MCF 10A (cell line): ENCODE measurements at regions not wholly inside any gene's neighbourhood (a gene's known extent, or its start where the extent isn't known, plus 50 kb on each side); places are given as distances from the start of the nearest gene placed in this dataset.
"Not testable (repeated sequence)": the region's sequence is repeated elsewhere in the genome, so short reads cannot be mapped to it uniquely, and the experiment has no call there.

Source experiments
- BruUV-seq: library from RNA; stranded (reverse); fragments of 400-500 nt; replicated peaks from 2 replicates; lab custom pipeline; 2021; lab: Mats Ljungman, UMichigan
- CTCF ChIA-PET: fragments of 300-600 bp; sonication (Branson Sonifier 250); formaldehyde crosslinking; extraction: SDS; loops from one replicate; lab custom pipeline; 2021; ENCODE audit warnings: antibody characterized with exemption, inconsistent platforms; lab: Yijun Ruan, JAX
- POLR2A ChIA-PET: fragments of 300-600, 350-650 bp; sonication (Branson Sonifier 250); formaldehyde crosslinking; extraction: SDS; loops from one replicate; lab custom pipeline; 2020; ENCODE audit warnings: antibody characterized with exemption, inconsistent platforms; lab: Yijun Ruan, JAX
- DNase-seq: peaks from one replicate; pipeline ENCODE4 v3.0.0-alpha.2; 2018; ENCODE audit not compliant: unreplicated experiment
- H3K27ac Mint-ChIP-seq: one replicate; pipeline ENCODE4 v1.8.0; 2022; ENCODE audit warnings: mild to moderate bottlenecking, low read depth, mixed read lengths; ENCODE audit not compliant: unreplicated experiment
- H3K27me3 Mint-ChIP-seq: one replicate; pipeline ENCODE4 v1.8.0; 2022; ENCODE audit warnings: mixed read lengths; ENCODE audit not compliant: insufficient read depth, unreplicated experiment
- H3K36me3 Mint-ChIP-seq: one replicate; pipeline ENCODE4 v1.8.0; 2022; ENCODE audit warnings: mild to moderate bottlenecking, moderate library complexity, mixed read lengths; ENCODE audit not compliant: insufficient read depth, unreplicated experiment
- H3K4me1 Mint-ChIP-seq: one replicate; pipeline ENCODE4 v1.8.0; 2022; ENCODE audit warnings: mixed read lengths; ENCODE audit not compliant: insufficient read depth, unreplicated experiment
- H3K4me3 Mint-ChIP-seq: one replicate; pipeline ENCODE4 v1.8.0; 2022; ENCODE audit warnings: mild to moderate bottlenecking, moderate library complexity, mixed read lengths; ENCODE audit not compliant: unreplicated experiment
- H3K9me3 Mint-ChIP-seq: one replicate; pipeline ENCODE4 v1.8.0; 2022; ENCODE audit warnings: mixed read lengths; ENCODE audit not compliant: unreplicated experiment
- CTCF ChIP-seq: fragments of 200-600 bp; IDR thresholded peaks from one replicate; pipeline ENCODE4 v1.8.0; 2022; ENCODE audit warnings: antibody characterized with exemption, mild to moderate bottlenecking; ENCODE audit not compliant: unreplicated experiment
- intact Hi-C: fragments of 100-400 bp; cut with micrococcal nuclease; formaldehyde crosslinking; loops from 2 replicates; pipeline ENCODE4 v1.14.1; 2022

DNA sequence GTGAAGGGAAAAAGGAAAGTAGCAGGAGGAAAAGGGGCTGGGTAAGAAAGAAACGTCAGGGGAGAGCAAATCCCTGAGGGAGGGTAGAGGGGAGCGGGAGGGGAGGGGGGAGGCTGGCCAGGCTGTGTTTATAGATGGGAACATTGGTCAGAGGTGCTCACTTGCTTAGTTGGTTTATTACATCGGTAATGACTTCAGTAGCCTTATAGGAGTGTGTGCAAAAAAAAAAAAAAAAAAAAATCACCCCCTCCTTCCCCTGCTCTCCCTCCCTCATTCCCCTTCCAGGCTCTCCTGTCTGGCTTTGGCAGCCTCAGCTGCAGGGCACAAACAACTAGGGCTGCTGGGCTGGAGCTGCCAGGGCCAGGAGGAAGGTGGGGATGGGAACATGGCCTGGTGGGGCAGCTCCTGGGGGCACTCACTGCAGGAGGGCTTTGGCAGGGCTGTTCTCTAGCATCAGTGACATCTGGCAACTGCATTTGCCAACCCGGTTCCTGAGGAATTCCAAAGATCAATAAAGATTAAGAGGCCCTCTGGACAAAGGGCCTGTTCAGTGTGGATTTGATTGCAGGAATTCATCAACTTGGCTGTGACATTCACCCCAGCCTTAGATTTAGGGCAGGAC lies 334.5 kb upstream of the FRG2C start:
- H3K4me1 Mint-ChIP-seq = no peaks in the 10 kb centered on the region
- H3K36me3 Mint-ChIP-seq = no peaks in the 10 kb centered on the region
- TF ChIP-seq CTCF = no peak
- DNase-seq = no peak
- no TSS peak for BruUV-seq
- no peaks in the 10 kb centered on the region for H3K27me3 Mint-ChIP-seq
- ChIA-PET POLR2A (no interaction called here), CTCF (interaction anchor here (0.6 kb wide), 1 partner anchor 72 kb away, joined by 3 read pairs; no protein-coding TSS in a partner anchor)
- no peak overlapping the region for H3K27ac Mint-ChIP-seq
- H3K9me3 Mint-ChIP-seq = peaks cover 22% of the 10 kb centered on the region
- intact Hi-C loops = no loop called here
- H3K4me3 Mint-ChIP-seq = no peak overlapping the region

DNA sequence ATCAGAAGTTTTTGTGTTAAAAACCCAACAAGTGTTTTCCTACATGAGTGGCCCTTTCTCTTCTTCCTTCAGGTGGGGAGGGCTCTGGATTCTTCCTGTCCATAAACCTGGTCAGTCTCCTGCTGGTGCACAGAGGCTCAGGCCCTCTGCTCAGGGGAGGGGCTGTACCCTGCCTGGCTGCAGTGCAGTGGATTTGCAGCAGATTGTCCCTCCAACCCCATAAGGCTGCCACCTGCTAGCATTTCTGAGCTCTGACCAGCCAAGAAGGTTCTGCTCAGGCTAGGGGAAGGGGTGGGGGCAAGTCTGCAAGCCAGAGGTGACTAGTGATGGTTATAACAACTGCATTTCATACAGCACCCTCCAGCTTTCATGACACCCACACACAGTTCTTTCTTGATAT lies 333.7 kb upstream of the FRG2C start:
- H3K4me3 Mint-ChIP-seq, DNase-seq, H3K36me3 Mint-ChIP-seq, intact Hi-C loops, CTCF ChIA-PET, BruUV-seq, POLR2A ChIA-PET, H3K27ac Mint-ChIP-seq, H3K27me3 Mint-ChIP-seq, H3K4me1 Mint-ChIP-seq: not testable (repeated sequence)
- peaks cover 22% of the 10 kb centered on the region for H3K9me3 Mint-ChIP-seq

DNA sequence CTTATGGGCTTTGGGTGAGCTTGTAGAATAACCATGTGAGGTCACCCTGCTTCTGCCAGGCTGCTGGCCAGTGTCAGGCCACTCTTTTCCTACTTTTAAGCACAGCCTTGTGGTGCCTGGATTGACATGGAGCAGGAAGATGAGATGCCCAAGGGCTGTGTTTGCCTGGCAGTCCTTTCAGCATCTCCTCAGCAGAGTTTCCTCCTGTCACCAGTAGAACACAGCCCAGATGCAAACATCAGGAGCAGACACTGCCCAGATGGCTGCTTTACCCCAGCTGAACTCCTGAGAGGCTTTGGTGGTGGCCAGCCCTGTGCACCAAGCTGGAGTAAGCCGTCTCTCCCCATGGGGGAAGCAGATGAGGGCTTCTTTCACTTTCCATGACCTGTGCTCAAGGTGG lies 332.0 kb upstream of the FRG2C start:
- DNase-seq, H3K27me3 Mint-ChIP-seq, BruUV-seq, H3K4me3 Mint-ChIP-seq, POLR2A ChIA-PET, H3K27ac Mint-ChIP-seq, CTCF ChIA-PET, intact Hi-C loops, H3K36me3 Mint-ChIP-seq, H3K4me1 Mint-ChIP-seq: not testable (repeated sequence)
- H3K9me3 Mint-ChIP-seq = peaks cover 25% of the 10 kb centered on the region

GRCh38 chr3:75332794-75333193 lies 331.3 kb upstream of the FRG2C start:
- Mint-ChIP-seq H3K4me3 (no peak overlapping the region), H3K27ac (no peak overlapping the region), H3K9me3 (peaks cover 30% of the 10 kb centered on the region), H3K36me3 (no peaks in the 10 kb centered on the region), H3K4me1 (no peaks in the 10 kb centered on the region), H3K27me3 (no peaks in the 10 kb centered on the region)
- no peak for TF ChIP-seq CTCF
- no TSS peak for BruUV-seq
- ChIA-PET CTCF (no interaction called here), POLR2A (no interaction called here)
- DNase-seq = no peak
- intact Hi-C loops = no loop called here

DNA sequence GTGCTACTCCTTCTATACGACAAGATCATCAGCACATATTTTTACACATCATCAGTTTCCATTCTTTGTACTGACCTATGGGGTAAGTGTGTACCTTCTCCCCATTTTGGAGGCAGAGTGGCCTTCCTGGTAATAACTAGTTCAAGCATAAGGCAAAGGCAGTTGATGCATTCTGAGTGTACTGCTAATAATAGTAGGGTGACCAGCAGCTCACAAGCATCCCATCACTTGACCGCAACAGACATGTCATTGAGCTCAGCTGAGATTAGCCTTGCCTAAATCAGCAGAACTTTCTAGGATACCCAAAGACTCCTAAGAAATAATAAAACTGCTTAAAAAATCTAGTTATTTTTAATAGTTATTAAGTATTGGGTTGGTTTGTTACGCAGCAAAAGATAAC lies 329.8 kb upstream of the FRG2C start:
- no peak for DNase-seq
- no peaks in the 10 kb centered on the region for H3K27me3 Mint-ChIP-seq
- no peak for TF ChIP-seq CTCF
- no peaks in the 10 kb centered on the region for H3K36me3 Mint-ChIP-seq
- POLR2A ChIA-PET = no interaction called here
- no TSS peak for BruUV-seq
- H3K4me1 Mint-ChIP-seq = no peaks in the 10 kb centered on the region
- H3K27ac Mint-ChIP-seq = no peak overlapping the region
- peaks cover 25% of the 10 kb centered on the region for H3K9me3 Mint-ChIP-seq
- no peak overlapping the region for H3K4me3 Mint-ChIP-seq
- CTCF ChIA-PET = no interaction called here
- intact Hi-C loops = no loop called here
